Bronchial epithelial cell (primary cell): ENCODE measurements at regions not wholly inside any gene's neighbourhood (a gene's known extent, or its start where the extent isn't known, plus 50 kb on each side); places are given as distances from the start of the nearest gene placed in this dataset.

ENCODE experiments used
- DNase-seq: peaks from one replicate; pipeline ENCODE4 v3.0.0-alpha.2; 2010; ENCODE audit warnings: low read depth
- FAIRE-seq: peaks from 2 replicates; lab custom pipeline; 2011; peaks lifted over from hg19 to GRCh38; lab: Jason Lieb, UNC
- H3K27me3 ChIP-seq: 2 replicates; pipeline ENCODE4 v1.5.1; 2011; ENCODE audit warnings: low read length; ENCODE audit not compliant: control insufficient read depth, insufficient read depth
- H3K36me3 ChIP-seq: 2 replicates; pipeline ENCODE4 v1.5.1; 2011; ENCODE audit warnings: low read length; ENCODE audit not compliant: control insufficient read depth, insufficient read depth
- H3K4me3 ChIP-seq: 2 replicates; pipeline ENCODE4 v1.5.1; 2011; ENCODE audit warnings: mild to moderate bottlenecking, low read depth, low read length, control low read depth
- TF ChIP-seq, protein P1 (sequence below): IDR thresholded peaks from 2 replicates; pipeline ENCODE4 v1.5.1; 2011; ENCODE audit warnings: mild to moderate bottlenecking, moderate library complexity, low read length, control low read depth, inconsistent platforms; ENCODE audit not compliant: insufficient read depth, severe bottlenecking

DNA sequence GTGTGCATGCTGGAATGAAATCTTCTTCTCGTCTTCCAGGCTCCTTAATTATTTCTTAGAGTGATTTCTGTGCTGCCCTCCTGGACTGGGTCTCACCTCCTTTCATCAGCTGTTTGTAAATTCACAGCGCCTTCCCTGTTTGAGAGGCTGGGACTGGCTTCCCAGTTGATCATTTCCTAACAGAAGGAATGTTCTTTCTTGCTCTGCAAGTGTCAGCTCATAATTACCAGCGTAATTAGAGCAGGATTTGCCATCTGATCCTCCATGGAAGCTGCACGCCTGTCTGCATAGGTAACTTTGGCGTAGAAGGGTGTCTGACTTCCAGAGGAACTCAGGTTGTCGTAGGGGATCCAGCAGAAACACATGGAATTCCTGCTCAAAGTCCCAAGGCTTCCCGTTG lies 375.0 kb upstream of the EEF2KMT start:
- TF ChIP-seq, protein P1, sequence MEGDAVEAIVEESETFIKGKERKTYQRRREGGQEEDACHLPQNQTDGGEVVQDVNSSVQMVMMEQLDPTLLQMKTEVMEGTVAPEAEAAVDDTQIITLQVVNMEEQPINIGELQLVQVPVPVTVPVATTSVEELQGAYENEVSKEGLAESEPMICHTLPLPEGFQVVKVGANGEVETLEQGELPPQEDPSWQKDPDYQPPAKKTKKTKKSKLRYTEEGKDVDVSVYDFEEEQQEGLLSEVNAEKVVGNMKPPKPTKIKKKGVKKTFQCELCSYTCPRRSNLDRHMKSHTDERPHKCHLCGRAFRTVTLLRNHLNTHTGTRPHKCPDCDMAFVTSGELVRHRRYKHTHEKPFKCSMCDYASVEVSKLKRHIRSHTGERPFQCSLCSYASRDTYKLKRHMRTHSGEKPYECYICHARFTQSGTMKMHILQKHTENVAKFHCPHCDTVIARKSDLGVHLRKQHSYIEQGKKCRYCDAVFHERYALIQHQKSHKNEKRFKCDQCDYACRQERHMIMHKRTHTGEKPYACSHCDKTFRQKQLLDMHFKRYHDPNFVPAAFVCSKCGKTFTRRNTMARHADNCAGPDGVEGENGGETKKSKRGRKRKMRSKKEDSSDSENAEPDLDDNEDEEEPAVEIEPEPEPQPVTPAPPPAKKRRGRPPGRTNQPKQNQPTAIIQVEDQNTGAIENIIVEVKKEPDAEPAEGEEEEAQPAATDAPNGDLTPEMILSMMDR: no peak
- no peaks in the 10 kb centered on the region for H3K27me3 ChIP-seq
- DNase-seq (no peak), FAIRE-seq (no peak)
- no peak overlapping the region for H3K4me3 ChIP-seq
- H3K36me3 ChIP-seq: no peaks in the 10 kb centered on the region

DNA sequence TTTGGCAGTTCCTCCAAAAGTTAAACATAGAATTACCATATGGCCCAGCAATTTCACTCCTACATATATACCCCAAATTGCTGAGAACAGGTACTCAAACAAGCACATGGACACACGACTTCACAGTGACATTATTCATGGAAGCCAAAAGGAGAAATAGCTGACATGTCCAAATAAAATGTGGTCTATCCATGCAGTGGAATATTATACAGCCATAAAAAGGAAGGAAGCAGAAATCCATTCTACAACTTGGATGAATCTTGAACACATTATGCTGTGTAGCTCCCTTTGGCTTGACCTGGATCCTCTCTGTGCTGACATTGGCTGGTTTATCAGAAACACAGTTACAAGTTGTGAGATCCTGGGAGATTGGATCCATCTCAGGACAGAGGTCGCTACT lies 370.9 kb upstream of the EEF2KMT start:
- no peak for FAIRE-seq
- H3K27me3 ChIP-seq: no peaks in the 10 kb centered on the region
- TF ChIP-seq, protein P1: no peak
- DNase-seq: no peak
- no peaks in the 10 kb centered on the region for H3K36me3 ChIP-seq
- no peak overlapping the region for H3K4me3 ChIP-seq

DNA sequence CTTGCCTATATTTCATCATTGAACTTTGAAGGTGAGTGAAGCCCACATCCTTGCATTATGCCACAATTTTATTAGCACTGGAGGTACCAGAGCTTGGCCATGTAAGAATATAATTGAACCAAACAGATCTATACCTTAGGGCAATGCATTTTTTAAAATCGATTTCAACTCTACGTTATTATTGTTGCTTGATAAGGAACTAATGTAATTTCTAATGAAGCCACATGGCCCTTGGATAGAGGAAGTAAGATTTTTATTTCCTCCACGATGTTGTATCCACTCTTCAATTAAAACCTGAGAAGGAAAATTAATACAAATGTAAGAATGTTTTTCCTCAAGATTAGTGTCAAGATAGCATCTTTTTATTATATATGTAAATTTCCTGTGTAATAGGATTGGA lies 370.0 kb upstream of the EEF2KMT start:
- DNase-seq: no peak
- Histone ChIP-seq H3K4me3 (no peak overlapping the region), H3K27me3 (no peaks in the 10 kb centered on the region), H3K36me3 (no peaks in the 10 kb centered on the region)
- TF ChIP-seq, protein P1: no peak
- no peak for FAIRE-seq

DNA sequence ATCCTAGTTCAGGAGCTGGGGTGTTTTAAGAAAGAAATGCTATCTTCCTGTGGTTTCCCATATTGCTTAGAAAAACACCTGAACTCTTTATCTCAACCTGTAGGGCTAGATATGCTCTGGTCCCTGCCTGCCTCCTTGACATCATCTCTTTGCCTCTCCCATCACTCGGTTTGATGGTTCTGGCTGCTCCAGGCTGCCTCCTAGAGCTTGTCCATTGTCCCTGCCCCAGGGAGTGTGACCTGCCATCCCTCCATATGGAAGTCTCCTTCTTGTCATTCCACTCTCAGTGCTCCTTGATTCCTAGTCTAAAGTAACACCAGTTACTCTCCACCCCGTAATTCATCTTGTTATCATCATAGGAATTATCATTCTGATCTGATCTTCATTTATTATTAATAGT lies 369.0 kb upstream of the EEF2KMT start:
- H3K27me3 ChIP-seq: no peaks in the 10 kb centered on the region
- no peaks in the 10 kb centered on the region for H3K36me3 ChIP-seq
- DNase-seq (no peak), FAIRE-seq (no peak)
- TF ChIP-seq, protein P1: no peak
- no peak overlapping the region for H3K4me3 ChIP-seq

DNA sequence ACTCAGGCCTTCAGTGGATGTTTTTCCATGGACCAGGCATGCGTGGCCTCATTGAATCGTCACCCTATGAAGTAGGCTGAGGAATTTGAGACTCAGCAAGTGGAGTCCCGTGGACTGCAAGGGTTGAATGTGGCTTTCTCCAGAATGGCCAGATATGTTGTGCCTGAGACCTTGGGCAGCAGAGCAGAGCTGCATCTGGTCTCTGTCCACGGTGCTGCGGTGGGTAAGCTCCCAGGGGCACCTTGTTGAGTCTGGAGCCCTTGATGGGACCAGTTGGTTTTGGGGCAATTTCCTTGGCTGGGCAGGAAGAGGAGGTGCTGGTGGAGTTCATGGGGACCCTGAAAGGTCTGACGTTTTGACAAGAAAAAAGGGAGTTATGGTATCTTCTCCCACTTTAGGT lies 368.1 kb upstream of the EEF2KMT start:
- no peak overlapping the region for H3K4me3 ChIP-seq
- no peak for FAIRE-seq
- no peak for DNase-seq

DNA sequence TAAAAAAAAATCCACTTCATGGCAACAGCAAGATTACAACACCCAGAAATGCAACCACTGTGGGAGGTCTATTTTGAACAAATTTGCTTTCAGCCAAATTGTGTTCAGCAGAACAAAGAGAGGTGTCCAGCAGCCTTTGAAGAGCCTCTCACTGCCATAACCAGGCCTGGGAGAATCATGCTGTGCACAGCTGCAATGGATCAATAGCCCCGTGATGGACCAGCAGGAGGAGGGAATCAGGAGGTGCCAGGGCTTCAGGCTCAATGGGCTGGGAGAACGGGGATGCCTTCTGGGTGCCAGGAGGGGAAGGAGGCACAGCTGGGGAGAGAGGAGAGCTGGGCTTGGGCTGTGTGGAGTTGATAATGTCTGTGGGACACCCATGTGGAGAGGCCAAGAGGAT lies 366.2 kb upstream of the EEF2KMT start:
- FAIRE-seq (no peak), DNase-seq (no peak)
- TF ChIP-seq, protein P1: no peak
- H3K27me3 ChIP-seq: no peaks in the 10 kb centered on the region
- H3K4me3 ChIP-seq: no peak overlapping the region
- no peaks in the 10 kb centered on the region for H3K36me3 ChIP-seq

More for the DNA sequence above, 368.1 kb upstream of the EEF2KMT start:
- no peaks in the 10 kb centered on the region for H3K36me3 ChIP-seq
- TF ChIP-seq, protein P1: no peak
- no peaks in the 10 kb centered on the region for H3K27me3 ChIP-seq
